Transverse colon (tissue), 4 donors: ENCODE measurements at regions not wholly inside any gene's neighbourhood (a gene's known extent, or its start where the extent isn't known, plus 50 kb on each side); places are given as distances from the start of the nearest gene placed in this dataset.

Experiments
- EP300 ChIP-seq: sonication (generic); formaldehyde crosslinking; IDR thresholded peaks from one replicate; pipeline ENCODE4 v1.6.1; 2017; ENCODE audit warnings: antibody characterized with exemption, low read depth
- POLR2A ChIP-seq: fragments of 450-650 bp; IDR thresholded peaks from one replicate; pipeline ENCODE4 v1.6.1; 2016; ENCODE audit warnings: antibody characterized with exemption, mild to moderate bottlenecking, moderate library complexity
- POLR2AphosphoS5 ChIP-seq, 3 donors: sonication (generic); formaldehyde crosslinking; IDR thresholded peaks; one replicate each; pipeline ENCODE4 v1.6.1; 2016; ENCODE audit warnings: antibody characterized with exemption in 3 of 3
- TF ChIP-seq, protein P1 (sequence below), 5 experiments: fragments of 200-600 bp in 3 of 5; fragments of 450-650 bp in 2 of 5; sonication (generic) in 3 of 5; IDR thresholded peaks; 1 replicate in 2 of 5; 2 replicates in 3 of 5; pipeline ENCODE4 v1.5.1; 2016 to 2017; ENCODE audit warnings: antibody characterized with exemption in 5 of 5, inconsistent platforms in 3 of 5, mild to moderate bottlenecking in 2 of 5, moderate library complexity in 1 of 5

DNA sequence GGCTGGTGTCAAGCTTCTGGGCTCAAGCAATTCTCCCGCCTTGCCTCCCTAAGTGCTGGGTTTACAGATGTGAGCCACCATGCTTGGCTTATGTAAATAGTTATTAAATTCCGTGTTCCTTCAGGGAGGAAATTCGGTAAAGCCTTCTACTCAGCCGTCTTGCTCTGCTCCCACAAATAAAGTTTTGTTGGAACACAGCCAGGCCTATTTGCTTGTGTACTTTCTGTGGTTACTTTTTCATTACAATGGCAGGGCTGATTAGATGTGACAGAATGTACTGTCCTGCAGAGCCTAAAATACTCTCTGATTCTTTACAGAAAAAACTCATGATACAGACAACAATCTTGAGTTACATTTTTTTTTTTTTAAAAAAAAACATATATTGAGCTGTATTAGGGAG is 68.8 kb upstream of the TACR1 start:
- TF ChIP-seq, protein P1, sequence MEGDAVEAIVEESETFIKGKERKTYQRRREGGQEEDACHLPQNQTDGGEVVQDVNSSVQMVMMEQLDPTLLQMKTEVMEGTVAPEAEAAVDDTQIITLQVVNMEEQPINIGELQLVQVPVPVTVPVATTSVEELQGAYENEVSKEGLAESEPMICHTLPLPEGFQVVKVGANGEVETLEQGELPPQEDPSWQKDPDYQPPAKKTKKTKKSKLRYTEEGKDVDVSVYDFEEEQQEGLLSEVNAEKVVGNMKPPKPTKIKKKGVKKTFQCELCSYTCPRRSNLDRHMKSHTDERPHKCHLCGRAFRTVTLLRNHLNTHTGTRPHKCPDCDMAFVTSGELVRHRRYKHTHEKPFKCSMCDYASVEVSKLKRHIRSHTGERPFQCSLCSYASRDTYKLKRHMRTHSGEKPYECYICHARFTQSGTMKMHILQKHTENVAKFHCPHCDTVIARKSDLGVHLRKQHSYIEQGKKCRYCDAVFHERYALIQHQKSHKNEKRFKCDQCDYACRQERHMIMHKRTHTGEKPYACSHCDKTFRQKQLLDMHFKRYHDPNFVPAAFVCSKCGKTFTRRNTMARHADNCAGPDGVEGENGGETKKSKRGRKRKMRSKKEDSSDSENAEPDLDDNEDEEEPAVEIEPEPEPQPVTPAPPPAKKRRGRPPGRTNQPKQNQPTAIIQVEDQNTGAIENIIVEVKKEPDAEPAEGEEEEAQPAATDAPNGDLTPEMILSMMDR (IDR thresholded peaks at IDR 0.05), result no peak
- no peak for TF ChIP-seq POLR2A
- no peak for TF ChIP-seq POLR2AphosphoS5 (IDR thresholded peaks at IDR 0.05)
- TF ChIP-seq EP300, result no peak
